ENCODE measurements at regions not wholly inside any gene's neighbourhood (a gene's known extent, or its start where the extent isn't known, plus 50 kb on each side); places are given as distances from the start of the nearest gene placed in this dataset.

DNA sequence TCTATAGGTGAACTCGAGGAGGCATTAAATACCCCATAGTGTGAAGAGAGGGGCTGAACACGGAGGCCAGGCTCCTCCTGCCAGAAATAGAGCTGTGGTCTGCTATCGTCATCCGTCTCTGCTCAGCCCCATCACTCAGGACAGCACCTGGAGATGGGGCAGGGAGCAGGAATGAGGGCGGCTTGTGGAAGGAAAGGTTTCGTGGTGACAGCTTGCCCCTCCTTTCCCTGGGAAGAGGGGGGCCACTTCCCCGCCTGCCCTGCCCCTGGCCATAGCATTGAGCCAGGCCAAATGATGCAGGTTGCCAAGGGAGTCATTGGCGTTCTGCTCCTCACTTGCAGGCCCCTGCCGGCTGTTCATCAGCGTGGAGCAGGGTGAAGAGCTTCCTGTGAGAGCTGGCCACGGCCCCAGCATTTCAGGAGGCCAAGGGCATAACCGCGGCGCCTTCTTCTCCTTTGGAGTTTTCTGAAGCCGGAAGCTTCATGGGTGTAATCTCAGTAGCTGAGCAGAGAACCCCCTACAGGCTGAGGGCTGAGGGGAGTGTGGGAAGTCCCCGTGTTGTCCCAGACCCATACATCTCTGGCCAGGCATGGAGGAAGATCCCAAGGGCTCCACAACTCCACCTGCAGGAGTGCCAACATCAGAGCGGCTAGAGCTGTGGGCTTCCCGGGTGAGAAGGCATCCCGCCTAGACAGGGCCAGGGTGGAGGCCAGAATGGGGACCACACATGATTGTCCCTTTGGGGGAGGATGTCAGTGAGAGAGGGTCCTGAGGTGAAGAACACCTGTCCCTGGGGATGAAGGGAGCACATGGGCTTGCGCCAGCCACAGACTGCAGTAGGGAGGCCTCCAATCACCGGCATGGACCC is 112.5 kb upstream of the GLI2 start:
- Histone ChIP-seq H2BK120ac (replicated peaks; ENCODE audit: low read depth, low read length) (no peak overlapping the region), H3K79me1 (ENCODE audit: low read depth, low read length) (no peaks in the 10 kb centered on the region), H3K14ac (ENCODE audit: insufficient read length) (no peak overlapping the region), H4K5ac (ENCODE audit: insufficient read length, low read depth, low read length) (no peak overlapping the region), H3K27ac (ENCODE audit: low read depth, low read length) (no peak overlapping the region), H3K36me3 (ENCODE audit: control insufficient read depth in 2 of 4, insufficient read depth in 4 of 4, low read length in 3 of 4) (no peaks in the 10 kb centered on the region), H2BK20ac (ENCODE audit: low read length) (no peak overlapping the region), H3K4me3 (ENCODE audit: extremely low read depth in 1 of 4, insufficient read depth in 2 of 4, low read depth in 3 of 4, low read length in 4 of 4) (no peak overlapping the region), H2AFZ (ENCODE audit: low read length) (no peak overlapping the region), H4K20me1 (replicated peaks in 1 of 2; ENCODE audit: control insufficient read depth in 1 of 2, insufficient read depth in 2 of 2, low read length in 2 of 2) (no peaks in the 10 kb centered on the region), H3K4me1 (replicated peaks in 1 of 4; ENCODE audit: control insufficient read depth in 3 of 4, insufficient read depth in 4 of 4, low read length in 3 of 4) (no peaks in the 10 kb centered on the region), H3K4ac (replicated peaks; ENCODE audit: insufficient read length, low read depth, low read length) (no peak overlapping the region), H3K9ac (replicated peaks in 1 of 4; ENCODE audit: extremely low read depth in 1 of 4, low read depth in 3 of 4, low read length in 3 of 4) (no peak overlapping the region), H2BK15ac (ENCODE audit: low read length) (no peak overlapping the region), H2AK5ac (ENCODE audit: low read depth, low read length) (no peak overlapping the region), H4K91ac (replicated peaks; ENCODE audit: insufficient read length, low read length) (no peak overlapping the region), H3K18ac (ENCODE audit: extremely low read depth, low read length) (no peak overlapping the region), H3K23me2 (ENCODE audit: low read depth, low read length) (no peaks in the 10 kb centered on the region), H3K23ac (ENCODE audit: insufficient read length) (no peak overlapping the region), H4K8ac (ENCODE audit: extremely low read depth, insufficient read depth, low read length) (no peak overlapping the region), H3K4me2 (ENCODE audit: insufficient read depth in 1 of 2, low read depth in 2 of 2, low read length in 2 of 2) (no peak overlapping the region), H2BK5ac (ENCODE audit: low read depth, low read length) (no peak overlapping the region), H3K27me3 (replicated peaks in 1 of 4; ENCODE audit: control insufficient read depth in 3 of 4, extremely low read depth in 1 of 4, insufficient read depth in 3 of 4, low read length in 3 of 4) (peaks cover 0 to 7% (median under 1%) of the 10 kb centered on the region in 4 experiments; a peak in 2 of 7 replicates), H3K56ac (replicated peaks; ENCODE audit: insufficient read length, low read depth, low read length) (no peak overlapping the region), H3K9me3 (ENCODE audit: insufficient read depth in 2 of 2, low read depth in 1 of 2, low read length in 1 of 2) (no peaks in the 10 kb centered on the region), H2BK12ac (ENCODE audit: low read depth, low read length) (no peak overlapping the region), H3K79me2 (ENCODE audit: control insufficient read depth in 1 of 2, insufficient read depth in 2 of 2, low read length in 2 of 2) (no peaks in the 10 kb centered on the region)
- TF ChIP-seq, protein P1, sequence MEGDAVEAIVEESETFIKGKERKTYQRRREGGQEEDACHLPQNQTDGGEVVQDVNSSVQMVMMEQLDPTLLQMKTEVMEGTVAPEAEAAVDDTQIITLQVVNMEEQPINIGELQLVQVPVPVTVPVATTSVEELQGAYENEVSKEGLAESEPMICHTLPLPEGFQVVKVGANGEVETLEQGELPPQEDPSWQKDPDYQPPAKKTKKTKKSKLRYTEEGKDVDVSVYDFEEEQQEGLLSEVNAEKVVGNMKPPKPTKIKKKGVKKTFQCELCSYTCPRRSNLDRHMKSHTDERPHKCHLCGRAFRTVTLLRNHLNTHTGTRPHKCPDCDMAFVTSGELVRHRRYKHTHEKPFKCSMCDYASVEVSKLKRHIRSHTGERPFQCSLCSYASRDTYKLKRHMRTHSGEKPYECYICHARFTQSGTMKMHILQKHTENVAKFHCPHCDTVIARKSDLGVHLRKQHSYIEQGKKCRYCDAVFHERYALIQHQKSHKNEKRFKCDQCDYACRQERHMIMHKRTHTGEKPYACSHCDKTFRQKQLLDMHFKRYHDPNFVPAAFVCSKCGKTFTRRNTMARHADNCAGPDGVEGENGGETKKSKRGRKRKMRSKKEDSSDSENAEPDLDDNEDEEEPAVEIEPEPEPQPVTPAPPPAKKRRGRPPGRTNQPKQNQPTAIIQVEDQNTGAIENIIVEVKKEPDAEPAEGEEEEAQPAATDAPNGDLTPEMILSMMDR (IDR thresholded peaks at IDR 0.05; ENCODE audit: control extremely low read depth in 1 of 3, insufficient read depth in 1 of 3, low read depth in 1 of 3, low read length in 3 of 3) = peak in 1 of 3 experiments; percentile 19; a peak in 1 of 4 replicates
- TF ChIP-seq JUN (IDR thresholded peaks at IDR 0.05; ENCODE audit: low read depth, low read length) = no peak
- no peak for TF ChIP-seq HDAC6 (IDR thresholded peaks at IDR 0.05; ENCODE audit: low read depth, low read length)
- TF ChIP-seq POLR2AphosphoS5 (IDR thresholded peaks at IDR 0.05; ENCODE audit: low read depth, low read length) = no peak
- TF ChIP-seq NANOG (IDR thresholded peaks at IDR 0.05; ENCODE audit: insufficient read depth, low read depth, low read length, poor library complexity, severe bottlenecking) = no peak
- no peak for TF ChIP-seq POLR2A (IDR thresholded peaks at IDR 0.05; ENCODE audit: control extremely low read depth in 1 of 2, low read depth in 2 of 2, low read length in 2 of 2)
- TF ChIP-seq RAD21 (IDR thresholded peaks at IDR 0.05 in 1 of 2, conservative IDR thresholded peaks at IDR 0.05 in 1 of 2; ENCODE audit: low read depth in 2 of 2, low read length in 2 of 2) = 0 out of 4 replicates have a peak, but pooled peaks of 1 of the 2 experiments have one; percentile 18
- FAIRE-seq = no peak
- ChIA-PET CTCF (ENCODE audit: partially characterized antibody) (interaction anchor here (0.7 to 2.0 kb wide), 10 partner anchors 10 to 102 kb away, joined by 3 to 7 read pairs (median 4); no protein-coding TSS in a partner anchor), POLR2A (ENCODE audit: partially characterized antibody) (no interaction called here)
- 89% methylated on average over 20 of the region's 21 CpGs; no CpG with 5 or more reads in 1 of the 2 experiments for WGBS, 2 experiments (ENCODE audit: extremely low coverage in 1 of 2, insufficient coverage in 1 of 2, insufficient read length in 1 of 2, insufficient replicate concordance in 2 of 2, low coverage in 1 of 2, low lambda C conversion rate in 2 of 2, missing lambda C conversion rate in 1 of 2)
- DNase-seq (ENCODE audit: low read depth in 1 of 2, low spot score in 2 of 2) = no peak
